Fibroblast of lung (primary cell): ENCODE measurements at regions not wholly inside any gene's neighbourhood (a gene's known extent, or its start where the extent isn't known, plus 50 kb on each side); places are given as distances from the start of the nearest gene placed in this dataset.

ENCODE experiments used
- DNase-seq, 2 donors: peaks; one replicate each; pipeline versions ENCODE4 v3.0.0 to v3.0.0-alpha.2; 2010; ENCODE audit warnings: low read depth in 2 of 2
- H2AFZ ChIP-seq: 2 replicates; pipeline ENCODE4 v1.5.1; 2012; ENCODE audit warnings: low read length, control low read depth, inconsistent platforms
- H3K27ac ChIP-seq: 2 replicates; pipeline ENCODE4 v1.5.1; 2011; ENCODE audit warnings: low read length, control low read depth; ENCODE audit not compliant: insufficient read depth
- H3K27me3 ChIP-seq: 2 replicates; pipeline ENCODE4 v1.5.1; 2011; ENCODE audit warnings: mild to moderate bottlenecking, low read length; ENCODE audit not compliant: control insufficient read depth, insufficient read depth
- H3K36me3 ChIP-seq: 2 replicates; pipeline ENCODE4 v1.5.1; 2011; ENCODE audit warnings: low read length; ENCODE audit not compliant: control insufficient read depth, insufficient read depth
- H3K4me1 ChIP-seq: 2 replicates; pipeline ENCODE4 v1.5.1; 2011; ENCODE audit warnings: low read length; ENCODE audit not compliant: control insufficient read depth, insufficient read depth; ENCODE audit errors: extremely low read depth
- H3K4me2 ChIP-seq: 2 replicates; pipeline ENCODE4 v1.5.1; 2011; ENCODE audit warnings: low read length, control low read depth; ENCODE audit not compliant: insufficient read depth; ENCODE audit errors: extremely low read depth
- H3K4me3 ChIP-seq, 4 experiments: fragments of 200-600 bp in 1 of 4; sonication (generic) in 1 of 4; replicated peaks in 1 of 4; 2 replicates each; pipeline ENCODE4 v1.5.1; 2011 to 2016; ENCODE audit warnings: low read length in 4 of 4, low read depth in 3 of 4, mild to moderate bottlenecking in 3 of 4, control low read depth in 2 of 4, inconsistent platforms in 1 of 4, mixed read lengths in 1 of 4; ENCODE audit not compliant: insufficient read depth in 1 of 4; ENCODE audit errors: control extremely low read depth in 1 of 4
- H3K79me2 ChIP-seq: 2 replicates; pipeline ENCODE4 v1.5.1; 2012; ENCODE audit warnings: mild to moderate bottlenecking, low read length, inconsistent platforms; ENCODE audit not compliant: control insufficient read depth, insufficient read depth
- H3K9ac ChIP-seq: 2 replicates; pipeline ENCODE4 v1.5.1; 2011; ENCODE audit warnings: mild to moderate bottlenecking, low read length, control low read depth; ENCODE audit not compliant: insufficient read depth
- H3K9me3 ChIP-seq: 2 replicates; pipeline ENCODE4 v1.5.1; 2012; ENCODE audit warnings: low read depth, low read length; ENCODE audit not compliant: control insufficient read depth, insufficient read depth
- H4K20me1 ChIP-seq: 2 replicates; pipeline ENCODE4 v1.5.1; 2011; ENCODE audit warnings: low read length; ENCODE audit not compliant: control insufficient read depth, insufficient read depth; ENCODE audit errors: extremely low read depth
- EZH2 ChIP-seq: IDR thresholded peaks from 2 replicates; pipeline ENCODE4 v1.5.1; 2012; ENCODE audit warnings: low read length, control low read depth, mild to moderate bottlenecking; ENCODE audit errors: missing control alignments
- TF ChIP-seq, protein P1 (sequence below), 2 donors: IDR thresholded peaks in 1 of 2; conservative IDR thresholded peaks in 1 of 2; 1 replicate in 1 of 2; 2 replicates in 1 of 2; pipeline ENCODE4 v1.5.1; 2011 to 2012; ENCODE audit warnings: low read length in 2 of 2, control low read depth in 1 of 2, inconsistent platforms in 1 of 2, low read depth in 1 of 2, mild to moderate bottlenecking in 1 of 2

DNA sequence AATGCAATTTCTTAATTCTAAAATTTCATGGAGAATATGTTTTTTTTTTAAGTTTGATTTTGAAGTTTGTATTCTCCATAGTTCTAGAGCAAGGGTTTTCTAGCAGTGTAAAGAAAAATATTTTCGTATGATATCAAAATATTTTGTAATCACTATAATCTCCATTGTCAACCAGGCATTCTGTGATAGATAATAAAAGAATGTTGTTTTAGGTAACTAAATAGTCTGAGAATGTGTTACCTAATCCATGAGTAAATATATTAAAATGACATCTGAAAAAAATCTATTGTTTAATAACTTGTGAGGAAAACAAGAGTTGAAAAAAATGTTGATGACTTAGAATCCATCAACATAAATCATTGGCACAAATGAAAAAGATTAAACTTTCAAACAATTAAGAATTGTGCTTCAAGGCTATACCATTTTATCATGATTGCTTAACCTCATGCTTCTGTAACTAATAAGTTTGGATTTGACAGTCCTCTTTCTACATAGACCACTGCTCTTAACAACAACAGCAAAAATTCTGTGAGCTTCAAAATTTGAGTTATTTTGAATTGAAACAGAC is 2211.8 kb downstream of the LRRC4C start:
- Histone ChIP-seq H3K9ac (no peak overlapping the region), H3K9me3 (no peaks in the 10 kb centered on the region), H3K4me2 (no peak overlapping the region), H3K4me1 (no peaks in the 10 kb centered on the region), H2AFZ (no peak overlapping the region), H4K20me1 (no peaks in the 10 kb centered on the region), H3K27me3 (no peaks in the 10 kb centered on the region), H3K79me2 (no peaks in the 10 kb centered on the region), H3K27ac (no peak overlapping the region), H3K36me3 (no peaks in the 10 kb centered on the region), H3K4me3 (no peak overlapping the region)
- no peak for DNase-seq
- TF ChIP-seq EZH2 = no peak
- TF ChIP-seq, protein P1, sequence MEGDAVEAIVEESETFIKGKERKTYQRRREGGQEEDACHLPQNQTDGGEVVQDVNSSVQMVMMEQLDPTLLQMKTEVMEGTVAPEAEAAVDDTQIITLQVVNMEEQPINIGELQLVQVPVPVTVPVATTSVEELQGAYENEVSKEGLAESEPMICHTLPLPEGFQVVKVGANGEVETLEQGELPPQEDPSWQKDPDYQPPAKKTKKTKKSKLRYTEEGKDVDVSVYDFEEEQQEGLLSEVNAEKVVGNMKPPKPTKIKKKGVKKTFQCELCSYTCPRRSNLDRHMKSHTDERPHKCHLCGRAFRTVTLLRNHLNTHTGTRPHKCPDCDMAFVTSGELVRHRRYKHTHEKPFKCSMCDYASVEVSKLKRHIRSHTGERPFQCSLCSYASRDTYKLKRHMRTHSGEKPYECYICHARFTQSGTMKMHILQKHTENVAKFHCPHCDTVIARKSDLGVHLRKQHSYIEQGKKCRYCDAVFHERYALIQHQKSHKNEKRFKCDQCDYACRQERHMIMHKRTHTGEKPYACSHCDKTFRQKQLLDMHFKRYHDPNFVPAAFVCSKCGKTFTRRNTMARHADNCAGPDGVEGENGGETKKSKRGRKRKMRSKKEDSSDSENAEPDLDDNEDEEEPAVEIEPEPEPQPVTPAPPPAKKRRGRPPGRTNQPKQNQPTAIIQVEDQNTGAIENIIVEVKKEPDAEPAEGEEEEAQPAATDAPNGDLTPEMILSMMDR (conservative IDR thresholded peaks at IDR 0.05 in 1 of 2, IDR thresholded peaks at IDR 0.05 in 1 of 2; ENCODE audit: low read depth in 1 of 2, low read length in 2 of 2) = no peak

DNA sequence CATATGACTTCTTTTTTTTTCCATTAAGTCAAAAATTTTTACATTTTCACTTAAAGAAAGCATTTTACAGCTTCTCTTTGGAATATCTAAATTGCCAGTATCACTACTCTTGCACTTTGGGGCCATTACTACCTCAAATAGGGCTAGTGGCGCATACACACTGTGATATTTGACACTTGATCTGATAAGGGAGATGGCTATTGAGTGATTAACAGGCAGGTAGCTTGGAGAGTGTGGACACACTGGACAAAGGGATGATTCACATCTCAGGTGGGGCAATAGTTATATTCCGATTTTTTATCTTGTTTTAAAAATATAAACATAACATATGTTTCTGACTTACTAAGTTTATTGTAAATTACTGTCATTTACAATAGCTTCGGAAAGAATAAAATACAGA is 2219.9 kb downstream of the LRRC4C start:
- no peak overlapping the region for H3K9ac ChIP-seq
- H4K20me1 ChIP-seq = no peaks in the 10 kb centered on the region
- H3K27ac ChIP-seq = no peak overlapping the region
- H3K9me3 ChIP-seq = no peaks in the 10 kb centered on the region
- H3K4me2 ChIP-seq = no peak overlapping the region
- no peak overlapping the region for H3K4me3 ChIP-seq
- TF ChIP-seq, protein P1 (conservative IDR thresholded peaks at IDR 0.05 in 1 of 2, IDR thresholded peaks at IDR 0.05 in 1 of 2; ENCODE audit: low read depth in 1 of 2, low read length in 2 of 2) = no peak
- TF ChIP-seq EZH2 = no peak
- no peaks in the 10 kb centered on the region for H3K4me1 ChIP-seq
- H3K79me2 ChIP-seq = no peaks in the 10 kb centered on the region
- no peaks in the 10 kb centered on the region for H3K27me3 ChIP-seq
- H3K36me3 ChIP-seq = no peaks in the 10 kb centered on the region
- no peak for DNase-seq
- H2AFZ ChIP-seq = no peak overlapping the region

DNA sequence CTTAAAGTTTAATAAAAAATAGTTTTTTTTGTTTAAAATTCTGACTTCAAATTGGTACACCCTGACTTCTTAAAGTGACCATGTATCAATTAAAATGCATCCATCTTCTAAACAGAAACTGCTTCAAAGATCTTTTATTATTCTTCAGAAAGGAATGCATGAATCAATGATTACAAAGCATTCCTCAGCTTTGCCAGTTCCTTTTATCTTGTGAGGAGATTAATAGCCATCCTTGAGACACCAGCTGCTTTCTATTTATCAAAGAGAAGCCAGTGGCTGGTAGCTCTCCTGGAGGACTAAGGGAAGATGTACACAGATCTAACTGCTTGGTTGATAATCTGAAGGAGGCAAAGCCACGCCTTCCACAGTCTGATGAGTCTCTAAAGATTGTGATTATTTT is 2222.5 kb downstream of the LRRC4C start:
- H3K79me2 ChIP-seq = no peaks in the 10 kb centered on the region
- H3K9ac ChIP-seq = no peak overlapping the region
- H3K4me3 ChIP-seq = no peak overlapping the region
- H3K9me3 ChIP-seq = no peaks in the 10 kb centered on the region
- no peak overlapping the region for H3K4me2 ChIP-seq
- no peaks in the 10 kb centered on the region for H4K20me1 ChIP-seq
- no peaks in the 10 kb centered on the region for H3K36me3 ChIP-seq
- no peak overlapping the region for H2AFZ ChIP-seq
- TF ChIP-seq EZH2 = no peak
- TF ChIP-seq, protein P1 (conservative IDR thresholded peaks at IDR 0.05 in 1 of 2, IDR thresholded peaks at IDR 0.05 in 1 of 2; ENCODE audit: low read depth in 1 of 2, low read length in 2 of 2) = no peak
- no peaks in the 10 kb centered on the region for H3K27me3 ChIP-seq
- H3K4me1 ChIP-seq = no peaks in the 10 kb centered on the region
- DNase-seq = peak in 1 of 2 donors; percentile 32
- no peak overlapping the region for H3K27ac ChIP-seq
